Naive thymus-derived CD4-positive, alpha-beta T cell (primary cell): ENCODE measurements at regions not wholly inside any gene's neighbourhood (a gene's known extent, or its start where the extent isn't known, plus 50 kb on each side); places are given as distances from the start of the nearest gene placed in this dataset.
"Not testable (repeated sequence)": the region's sequence is repeated elsewhere in the genome, so short reads cannot be mapped to it uniquely, and the experiment has no call there.

Source experiments
- ATAC-seq: fragments of 150-1000 bp; cut with Tn5 transposase; 2 replicates; pipeline ENCODE4 v1.10.0; 2021; ENCODE audit warnings: mild to moderate bottlenecking, moderate library complexity
- CTCF ChIA-PET: fragments of 350-600 bp; sonication (Branson Sonifier 250); formaldehyde crosslinking; loops from one replicate; lab custom pipeline; 2021; ENCODE audit warnings: antibody characterized with exemption; lab: Charles Lee
- POLR2A ChIA-PET: fragments of 350-600 bp; sonication (Branson Sonifier 250); formaldehyde crosslinking; loops from one replicate; lab custom pipeline; 2021; ENCODE audit warnings: antibody characterized with exemption, inconsistent platforms; lab: Charles Lee
- DNase-seq, 9 donors: peaks; one replicate each; pipeline versions ENCODE4 v3.0.0 to v3.0.0-alpha.2; 2020 to 2022; ENCODE audit warnings: mixed read lengths in 1 of 9
- H3K27ac ChIP-seq: one replicate; pipeline ENCODE4 v1.7.0; 2013; ENCODE audit warnings: mild to moderate bottlenecking, low read depth, low read length, moderate library complexity
- H3K27me3 ChIP-seq, 2 donors: one replicate each; pipeline ENCODE4 v1.7.0; 2013; ENCODE audit warnings: low read length in 2 of 2, mild to moderate bottlenecking in 2 of 2, moderate library complexity in 2 of 2; ENCODE audit not compliant: control insufficient read depth in 2 of 2, insufficient read depth in 2 of 2
- H3K36me3 ChIP-seq, 3 experiments: 1 replicate in 2 of 3; 2 replicates in 1 of 3; pipeline ENCODE4 v1.7.0; 2013; ENCODE audit warnings: low read length in 3 of 3, mild to moderate bottlenecking in 3 of 3, moderate library complexity in 1 of 3; ENCODE audit not compliant: insufficient read depth in 3 of 3, control insufficient read depth in 2 of 3
- H3K4me1 ChIP-seq, 2 donors: one replicate each; pipeline ENCODE4 v1.7.0; 2013; ENCODE audit warnings: low read length in 2 of 2, mild to moderate bottlenecking in 2 of 2, moderate library complexity in 1 of 2; ENCODE audit not compliant: control insufficient read depth in 2 of 2, insufficient read depth in 2 of 2
- H3K4me3 ChIP-seq: 2 replicates; pipeline ENCODE4 v1.7.0; 2013; ENCODE audit warnings: mild to moderate bottlenecking, low read length
- H3K9me3 ChIP-seq, 3 experiments: 1 replicate in 2 of 3; 2 replicates in 1 of 3; pipeline ENCODE4 v1.7.0; 2013; ENCODE audit warnings: low read length in 3 of 3; ENCODE audit not compliant: control insufficient read depth in 2 of 3
- H3K27ac Mint-ChIP-seq, 9 donors: one replicate each; pipeline ENCODE4 v1.8.0; 2020 to 2022; ENCODE audit warnings: mixed read lengths in 9 of 9, mild to moderate bottlenecking in 8 of 9, moderate library complexity in 5 of 9, inconsistent platforms in 2 of 9
- H3K27me3 Mint-ChIP-seq, 5 donors: one replicate each; pipeline ENCODE4 v1.8.0; 2021 to 2022; ENCODE audit warnings: mixed read lengths in 5 of 5, mild to moderate bottlenecking in 1 of 5
- H3K36me3 Mint-ChIP-seq, 5 donors: one replicate each; pipeline ENCODE4 v1.8.0; 2020 to 2022; ENCODE audit warnings: mixed read lengths in 5 of 5, mild to moderate bottlenecking in 3 of 5, inconsistent platforms in 1 of 5
- H3K4me1 Mint-ChIP-seq, 7 donors: one replicate each; pipeline ENCODE4 v1.8.0; 2020 to 2022; ENCODE audit warnings: mixed read lengths in 7 of 7, mild to moderate bottlenecking in 3 of 7, inconsistent platforms in 1 of 7
- H3K4me3 Mint-ChIP-seq, 10 donors: one replicate each; pipeline ENCODE4 v1.8.0; 2020 to 2022; ENCODE audit warnings: mild to moderate bottlenecking in 10 of 10, mixed read lengths in 10 of 10, moderate library complexity in 6 of 10, inconsistent platforms in 2 of 10
- H3K9me3 Mint-ChIP-seq, 11 donors: one replicate each; pipeline ENCODE4 v1.8.0; 2020 to 2022; ENCODE audit warnings: mixed read lengths in 11 of 11, mild to moderate bottlenecking in 4 of 11, inconsistent platforms in 1 of 11, moderate library complexity in 1 of 11
- intact Hi-C, 2 donors: fragments of 100-400 bp; cut with micrococcal nuclease; formaldehyde crosslinking; loops; one replicate each; pipeline ENCODE4 v1.15.1; 2023

DNA sequence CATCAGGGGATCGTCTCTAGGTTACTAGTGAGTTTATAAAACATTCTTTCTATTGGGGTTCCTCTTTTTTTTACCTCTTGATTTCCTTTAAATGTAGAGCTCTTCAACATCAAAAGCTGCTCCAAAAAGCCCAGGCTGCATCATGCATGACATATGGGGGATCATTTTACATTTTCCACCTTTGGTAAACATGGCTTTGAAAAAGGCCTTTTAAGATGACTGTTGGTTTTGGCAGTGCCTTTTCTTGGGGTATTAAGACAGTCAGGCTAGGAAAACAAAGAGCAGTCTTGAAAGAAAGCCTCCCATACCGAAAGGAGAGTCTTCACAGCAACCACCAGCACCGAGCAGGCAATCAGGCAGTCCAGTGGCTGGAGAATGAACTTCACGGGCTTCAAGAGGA, 73.2 kb downstream of the NPEPL1 start:
- Histone ChIP-seq H3K36me3 (no peaks in the 10 kb centered on the region), H3K27me3 (no peaks in the 10 kb centered on the region), H3K4me3 (no peak overlapping the region), H3K9me3 (no peaks in the 10 kb centered on the region), H3K27ac (no peak overlapping the region), H3K4me1 (no peaks in the 10 kb centered on the region)
- Mint-ChIP-seq H3K4me3 (no peak overlapping the region), H3K4me1 (no peaks in the 10 kb centered on the region), H3K9me3 (peaks cover 0 to 2% (median 0%) of the 10 kb centered on the region in 11 donors), H3K27me3 (peaks cover 30 to 62% (median 36%) of the 10 kb centered on the region in 5 donors), H3K27ac (no peak overlapping the region), H3K36me3 (no peaks in the 10 kb centered on the region)
- no peak for DNase-seq
- POLR2A ChIA-PET, result no interaction called here
- intact Hi-C loops, result no loop called here
- ATAC-seq, result no peak
- CTCF ChIA-PET, result interaction anchor here (0.7 kb wide), 1 partner anchor 351 kb away, joined by 3 read pairs; no protein-coding TSS in a partner anchor

DNA sequence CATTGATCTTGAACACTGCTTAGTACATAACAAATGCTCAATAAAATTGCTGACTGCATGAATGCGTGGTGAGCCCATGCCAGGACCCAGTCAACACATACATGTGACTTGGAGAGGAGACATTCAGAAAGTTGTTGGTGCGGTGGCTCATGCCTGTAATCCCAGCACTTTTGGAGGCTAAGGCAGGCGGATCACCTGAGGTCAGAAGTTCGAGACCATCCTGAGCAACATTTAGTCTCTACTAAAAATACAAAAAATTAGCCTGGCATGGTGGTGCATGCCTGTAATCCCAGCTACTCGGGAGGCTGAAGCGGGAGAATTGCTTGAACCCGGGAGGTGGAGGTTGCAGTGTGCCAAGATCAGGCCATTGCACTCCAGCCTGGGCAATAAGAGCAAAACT, 75.2 kb downstream of the NPEPL1 start:
- H3K4me1 ChIP-seq, H3K27me3 ChIP-seq, H3K4me3 ChIP-seq, H3K9me3 ChIP-seq, H3K4me1 Mint-ChIP-seq, H3K4me3 Mint-ChIP-seq, H3K27ac ChIP-seq, H3K36me3 ChIP-seq, H3K27ac Mint-ChIP-seq, CTCF ChIA-PET, intact Hi-C loops, H3K9me3 Mint-ChIP-seq, ATAC-seq, H3K36me3 Mint-ChIP-seq, DNase-seq: not testable (repeated sequence)
- POLR2A ChIA-PET, result interaction anchor here (0.6 kb wide), 1 partner anchor 261 kb away, joined by 3 read pairs; no protein-coding TSS in a partner anchor
- peaks cover 31 to 60% (median 32%) of the 10 kb centered on the region in 5 donors for H3K27me3 Mint-ChIP-seq
